EL (cell line): ENCODE measurements at regions not wholly inside any gene's neighbourhood (a gene's known extent, or its start where the extent isn't known, plus 50 kb on each side); places are given as distances from the start of the nearest gene placed in this dataset.
A peak's percentile ranks its signal among the peaks of the same experiment; 100 is the strongest.

Source experiments
- DNase-seq: peaks from one replicate; pipeline ENCODE4 v3.0.0-alpha.2; 2016

- no peak for DNase-seq
Observed at GRCh38 chr10:78188446-78188845, 154.8 kb downstream of the RPS24 start.

GRCh38 chr10:78190051-78190825 lies 156.6 kb downstream of the RPS24 start:
- DNase-seq = no peak

GRCh38 chr10:78191301-78191700 lies 157.6 kb downstream of the RPS24 start:
- no peak for DNase-seq

GRCh38 chr10:78193189-78193588 lies 159.5 kb downstream of the RPS24 start:
- DNase-seq = no peak

GRCh38 chr10:78194050-78194449 lies 160.4 kb downstream of the RPS24 start:
- DNase-seq = no peak

GRCh38 chr10:78194539-78195402 lies 161.1 kb downstream of the RPS24 start:
- peak; percentile 52 for DNase-seq

- DNase-seq = no peak
Observed at GRCh38 chr10:78196396-78196795, 162.7 kb downstream of the RPS24 start.

GRCh38 chr10:78196964-78197363 lies 163.3 kb downstream of the RPS24 start:
- DNase-seq = peak; percentile 69

- DNase-seq = no peak
Observed at GRCh38 chr10:78197628-78198272, 164.1 kb downstream of the RPS24 start.

- DNase-seq = no peak
Observed at GRCh38 chr10:78199005-78199725, 165.5 kb downstream of the RPS24 start.

GRCh38 chr10:78199759-78200158 lies 166.1 kb downstream of the RPS24 start:
- no peak for DNase-seq

GRCh38 chr10:78200686-78201085 lies 167.0 kb downstream of the RPS24 start:
- DNase-seq = no peak

GRCh38 chr10:78202386-78202785 lies 168.7 kb downstream of the RPS24 start:
- peak; percentile 41 for DNase-seq

GRCh38 chr10:78203915-78204818 lies 170.5 kb downstream of the RPS24 start:
- DNase-seq = no peak

GRCh38 chr10:78205457-78206016 lies 171.9 kb downstream of the RPS24 start:
- no peak for DNase-seq

GRCh38 chr10:78207216-78207615 lies 173.6 kb downstream of the RPS24 start:
- DNase-seq = no peak

GRCh38 chr10:78207776-78208175 lies 174.1 kb downstream of the RPS24 start:
- no peak for DNase-seq

- DNase-seq = no peak
Observed at GRCh38 chr10:78209970-78210369, 176.3 kb downstream of the RPS24 start.

GRCh38 chr10:78210548-78210947 lies 176.9 kb downstream of the RPS24 start:
- DNase-seq = no peak

- DNase-seq = no peak
Observed at GRCh38 chr10:78210976-78211375, 177.3 kb downstream of the RPS24 start.

GRCh38 chr10:78211561-78212051 lies 177.9 kb downstream of the RPS24 start:
- peak; percentile 41 for DNase-seq
